Liver (tissue), 3 donors: ENCODE measurements at regions not wholly inside any gene's neighbourhood (a gene's known extent, or its start where the extent isn't known, plus 50 kb on each side); places are given as distances from the start of the nearest gene placed in this dataset.

Experiments
- CTCF ChIP-seq: fragments of 150-350 bp; IDR thresholded peaks from 2 replicates; pipeline ENCODE4 v1.5.1; 2017; ENCODE audit warnings: improper control_type of control experiment, low read depth, low read length; ENCODE audit not compliant: missing input control
- FOXA2 ChIP-seq: IDR thresholded peaks from 2 replicates; pipeline ENCODE4 v1.6.1; 2016; ENCODE audit warnings: antibody characterized with exemption
- RAD21 ChIP-seq, 2 donors: IDR thresholded peaks; 2 replicates each; pipeline ENCODE4 v1.6.1; 2016; ENCODE audit warnings: antibody characterized with exemption in 2 of 2, mild to moderate bottlenecking in 2 of 2
- donor health status: healthy.
- donor health status: healthy.

GRCh38 chr20:50380697-50381040 lies 129.5 kb upstream of the PTPN1 start:
- TF ChIP-seq CTCF (peak; percentile 63), RAD21 (IDR thresholded peaks at IDR 0.05) (peak; percentile 77 to 90), FOXA2 (no peak)
